Endothelial cell (in vitro differentiated cells): ENCODE measurements at regions not wholly inside any gene's neighbourhood (a gene's known extent, or its start where the extent isn't known, plus 50 kb on each side); places are given as distances from the start of the nearest gene placed in this dataset.

Source experiments
- DNase-seq: peaks from one replicate; pipeline ENCODE4 v3.0.0; 2021; ENCODE audit warnings: low spot score
- H3K27ac Mint-ChIP-seq: one replicate; pipeline ENCODE4 v1.8.0; 2021; ENCODE audit warnings: mixed read lengths, inconsistent platforms; ENCODE audit not compliant: unreplicated experiment
- H3K27me3 Mint-ChIP-seq: one replicate; pipeline ENCODE4 v1.8.0; 2021; ENCODE audit warnings: mild to moderate bottlenecking, moderate library complexity, mixed read lengths, inconsistent platforms; ENCODE audit not compliant: unreplicated experiment
- H3K36me3 Mint-ChIP-seq: one replicate; pipeline ENCODE4 v1.8.0; 2021; ENCODE audit warnings: mild to moderate bottlenecking, low read depth, mixed read lengths, inconsistent platforms; ENCODE audit not compliant: unreplicated experiment
- H3K4me1 Mint-ChIP-seq: one replicate; pipeline ENCODE4 v1.8.0; 2021; ENCODE audit warnings: mild to moderate bottlenecking, mixed read lengths, inconsistent platforms; ENCODE audit not compliant: unreplicated experiment
- H3K4me3 Mint-ChIP-seq: one replicate; pipeline ENCODE4 v1.8.0; 2021; ENCODE audit warnings: mild to moderate bottlenecking, mixed read lengths, inconsistent platforms; ENCODE audit not compliant: unreplicated experiment
- H3K9me3 Mint-ChIP-seq: one replicate; pipeline ENCODE4 v1.8.0; 2021; ENCODE audit warnings: mixed read lengths, inconsistent platforms; ENCODE audit not compliant: unreplicated experiment
- CTCF ChIP-seq: fragments of 200-600 bp; sonication (generic); IDR thresholded peaks from one replicate; pipeline ENCODE4 v1.5.0; 2021; ENCODE audit warnings: antibody characterized with exemption; ENCODE audit not compliant: unreplicated experiment

- Mint-ChIP-seq H3K36me3 (peaks cover 7% of the 10 kb centered on the region), H3K27ac (no peak overlapping the region), H3K9me3 (peaks cover 20% of the 10 kb centered on the region), H3K27me3 (peaks cover 7% of the 10 kb centered on the region), H3K4me3 (no peak overlapping the region), H3K4me1 (no peaks in the 10 kb centered on the region)
- no peak for TF ChIP-seq CTCF
- DNase-seq, result no peak
Observed at GRCh38 chr18:78913830-78914231, 65.8 kb upstream of the SALL3 start.

- no peaks in the 10 kb centered on the region for H3K4me1 Mint-ChIP-seq
- DNase-seq, result no peak
- no peak for TF ChIP-seq CTCF
- H3K9me3 Mint-ChIP-seq, result peaks cover 20% of the 10 kb centered on the region
- peaks cover 7% of the 10 kb centered on the region for H3K27me3 Mint-ChIP-seq
- no peak overlapping the region for H3K4me3 Mint-ChIP-seq
- peaks cover 7% of the 10 kb centered on the region for H3K36me3 Mint-ChIP-seq
- no peak overlapping the region for H3K27ac Mint-ChIP-seq
Observed at GRCh38 chr18:78914249-78914935, 65.2 kb upstream of the SALL3 start.

- no peak for DNase-seq
- H3K36me3 Mint-ChIP-seq, result peaks cover 7% of the 10 kb centered on the region
Observed at GRCh38 chr18:78915446-78916008, 64.1 kb upstream of the SALL3 start.

GRCh38 chr18:78918707-78919106, 60.9 kb upstream of the SALL3 start:
- Mint-ChIP-seq H3K27me3 (peaks cover 7% of the 10 kb centered on the region), H3K27ac (no peak overlapping the region), H3K9me3 (peaks cover 16% of the 10 kb centered on the region), H3K4me3 (no peak overlapping the region), H3K36me3 (peaks cover 9% of the 10 kb centered on the region), H3K4me1 (no peaks in the 10 kb centered on the region)
- no peak for DNase-seq
- no peak for TF ChIP-seq CTCF

More at GRCh38 chr18:78915446-78916008, 64.1 kb upstream of the SALL3 start:
- H3K4me3 Mint-ChIP-seq, result peak overlapping the region; percentile 73
- H3K9me3 Mint-ChIP-seq, result peaks cover 20% of the 10 kb centered on the region
- no peak for TF ChIP-seq CTCF
- peaks cover 7% of the 10 kb centered on the region for H3K27me3 Mint-ChIP-seq
- H3K4me1 Mint-ChIP-seq, result no peaks in the 10 kb centered on the region
- no peak overlapping the region for H3K27ac Mint-ChIP-seq

- no peaks in the 10 kb centered on the region for H3K4me1 Mint-ChIP-seq
- no peak for TF ChIP-seq CTCF
Observed at GRCh38 chr18:78919956-78920355, 59.7 kb upstream of the SALL3 start.

More at GRCh38 chr18:78919956-78920355, 59.7 kb upstream of the SALL3 start:
- H3K4me3 Mint-ChIP-seq, result no peak overlapping the region
- DNase-seq, result no peak
- H3K36me3 Mint-ChIP-seq, result peaks cover 9% of the 10 kb centered on the region
- no peak overlapping the region for H3K27ac Mint-ChIP-seq
- H3K27me3 Mint-ChIP-seq, result peaks cover 4% of the 10 kb centered on the region
- H3K9me3 Mint-ChIP-seq, result peaks cover 27% of the 10 kb centered on the region
